ENCODE measurements at regions not wholly inside any gene's neighbourhood (a gene's known extent, or its start where the extent isn't known, plus 50 kb on each side); places are given as distances from the start of the nearest gene placed in this dataset.

DNA sequence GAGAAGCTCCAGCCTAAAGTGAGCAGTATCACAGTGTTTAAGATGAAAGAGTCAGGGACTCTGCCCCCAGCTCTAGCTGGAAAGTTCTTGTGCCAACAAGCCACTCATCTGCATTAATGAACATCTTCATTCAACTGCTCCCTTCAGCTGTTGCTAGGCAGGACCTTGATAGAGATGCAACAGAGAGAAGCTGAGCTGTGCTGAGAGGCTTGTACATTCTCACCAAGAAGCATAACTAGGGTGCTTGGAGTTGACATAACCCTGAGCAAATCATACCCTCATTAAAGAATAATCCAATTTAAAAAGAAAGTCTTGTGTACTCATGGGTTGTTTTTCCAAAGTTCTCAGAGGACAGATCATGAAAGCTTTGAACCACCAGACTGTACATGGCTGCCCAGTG lies 63.2 kb downstream of the ATXN3L start:
- no peaks in the 10 kb centered on the region for H3K4me1 ChIP-seq (ENCODE audit: control insufficient read depth, insufficient read depth, low read length)
- H3K27me3 ChIP-seq (ENCODE audit: control insufficient read depth, insufficient read depth, low read length) = peaks cover 17% of the 10 kb centered on the region
- no peak overlapping the region for H3K27ac ChIP-seq (ENCODE audit: low read depth, low read length)
- no peaks in the 10 kb centered on the region for H3K36me3 ChIP-seq (ENCODE audit: control insufficient read depth, insufficient read depth, low read length)
- no peak for DNase-seq (ENCODE audit: low read depth in 4 of 6, low spot score in 6 of 6)
- H3K4me3 ChIP-seq (ENCODE audit: low read depth, low read length) = no peak overlapping the region
- H3K9me3 ChIP-seq (ENCODE audit: control insufficient read depth, insufficient read depth, low read length) = no peaks in the 10 kb centered on the region

GRCh38 chrX:13254870-13255269 lies 65.0 kb downstream of the ATXN3L start:
- WGBS (ENCODE audit: insufficient coverage) = no CpG with 5 or more reads among the region's 3 CpGs
- no peak for DNase-seq (ENCODE audit: low read depth in 4 of 6, low spot score in 6 of 6)

GRCh38 chrX:13254076-13254785 lies 65.6 kb downstream of the ATXN3L start:
- Histone ChIP-seq H3K27ac (ENCODE audit: low read depth, low read length) (no peak overlapping the region), H3K27me3 (ENCODE audit: control insufficient read depth, insufficient read depth, low read length) (peaks cover 15% of the 10 kb centered on the region), H3K9me3 (ENCODE audit: control insufficient read depth, insufficient read depth, low read length) (no peaks in the 10 kb centered on the region), H3K4me3 (ENCODE audit: low read depth, low read length) (no peak overlapping the region), H3K36me3 (ENCODE audit: control insufficient read depth, insufficient read depth, low read length) (no peaks in the 10 kb centered on the region), H3K4me1 (ENCODE audit: control insufficient read depth, insufficient read depth, low read length) (no peaks in the 10 kb centered on the region)
- no peak for DNase-seq (ENCODE audit: low read depth in 4 of 6, low spot score in 6 of 6)
- 64% methylated on average over 2 of the region's 5 CpGs for WGBS (ENCODE audit: insufficient coverage)

More at GRCh38 chrX:13254870-13255269, 65.0 kb downstream of the ATXN3L start:
- no peak overlapping the region for H3K4me3 ChIP-seq (ENCODE audit: low read depth, low read length)
- peaks cover 15% of the 10 kb centered on the region for H3K27me3 ChIP-seq (ENCODE audit: control insufficient read depth, insufficient read depth, low read length)
- H3K36me3 ChIP-seq (ENCODE audit: control insufficient read depth, insufficient read depth, low read length) = no peaks in the 10 kb centered on the region
- H3K9me3 ChIP-seq (ENCODE audit: control insufficient read depth, insufficient read depth, low read length) = no peaks in the 10 kb centered on the region
- no peak overlapping the region for H3K27ac ChIP-seq (ENCODE audit: low read depth, low read length)
- H3K4me1 ChIP-seq (ENCODE audit: control insufficient read depth, insufficient read depth, low read length) = no peaks in the 10 kb centered on the region

DNA sequence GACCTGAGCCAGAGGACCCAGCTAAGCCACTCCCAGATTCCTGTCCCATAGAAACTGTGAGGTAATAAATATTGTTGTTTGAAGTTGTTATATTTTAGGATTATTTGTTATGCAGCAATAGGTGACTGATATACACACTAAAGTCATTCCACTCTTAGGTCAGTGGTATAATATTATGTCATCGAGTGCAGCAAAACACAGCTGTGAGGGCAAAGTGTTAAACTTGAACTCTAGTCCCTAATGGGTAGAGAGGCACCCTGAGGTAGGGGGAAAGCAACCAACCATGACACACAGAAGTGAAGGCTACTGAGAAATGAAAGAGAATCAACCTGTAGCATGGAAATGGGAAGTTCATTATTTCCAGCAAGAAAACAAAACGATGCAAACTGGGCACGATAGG lies 66.6 kb downstream of the ATXN3L start:
- Histone ChIP-seq H3K4me1 (ENCODE audit: control insufficient read depth, insufficient read depth, low read length) (no peaks in the 10 kb centered on the region), H3K27ac (ENCODE audit: low read depth, low read length) (no peak overlapping the region), H3K4me3 (ENCODE audit: low read depth, low read length) (no peak overlapping the region), H3K9me3 (ENCODE audit: control insufficient read depth, insufficient read depth, low read length) (no peaks in the 10 kb centered on the region), H3K27me3 (ENCODE audit: control insufficient read depth, insufficient read depth, low read length) (peaks cover 14% of the 10 kb centered on the region), H3K36me3 (ENCODE audit: control insufficient read depth, insufficient read depth, low read length) (no peaks in the 10 kb centered on the region)
- WGBS (ENCODE audit: insufficient coverage) = 88% methylated on average over 2 of the region's 3 CpGs
- DNase-seq (ENCODE audit: low read depth in 4 of 6, low spot score in 6 of 6) = no peak

GRCh38 chrX:13252726-13253125 lies 67.1 kb downstream of the ATXN3L start:
- no peaks in the 10 kb centered on the region for H3K36me3 ChIP-seq (ENCODE audit: control insufficient read depth, insufficient read depth, low read length)
- H3K9me3 ChIP-seq (ENCODE audit: control insufficient read depth, insufficient read depth, low read length) = no peaks in the 10 kb centered on the region
- DNase-seq (ENCODE audit: low read depth in 4 of 6, low spot score in 6 of 6) = no peak
- no peak overlapping the region for H3K4me3 ChIP-seq (ENCODE audit: low read depth, low read length)
- peaks cover 14% of the 10 kb centered on the region for H3K27me3 ChIP-seq (ENCODE audit: control insufficient read depth, insufficient read depth, low read length)
- H3K27ac ChIP-seq (ENCODE audit: low read depth, low read length) = no peak overlapping the region
- H3K4me1 ChIP-seq (ENCODE audit: control insufficient read depth, insufficient read depth, low read length) = no peaks in the 10 kb centered on the region
- 90% methylated on average over 2 of the region's 4 CpGs for WGBS (ENCODE audit: insufficient coverage)

- no peaks in the 10 kb centered on the region for H3K9me3 ChIP-seq (ENCODE audit: control insufficient read depth, insufficient read depth, low read length)
- peaks cover 8% of the 10 kb centered on the region for H3K27me3 ChIP-seq (ENCODE audit: control insufficient read depth, insufficient read depth, low read length)
- DNase-seq (ENCODE audit: low read depth in 4 of 6, low spot score in 6 of 6) = no peak
- no peak overlapping the region for H3K4me3 ChIP-seq (ENCODE audit: low read depth, low read length)
- H3K27ac ChIP-seq (ENCODE audit: low read depth, low read length) = peak overlapping the region; percentile 8
- whole genome bisulfite sequencing (ENCODE audit: insufficient coverage) = 59% methylated on average over 6 of the region's 7 CpGs
- H3K36me3 ChIP-seq (ENCODE audit: control insufficient read depth, insufficient read depth, low read length) = no peaks in the 10 kb centered on the region
- no peaks in the 10 kb centered on the region for H3K4me1 ChIP-seq (ENCODE audit: control insufficient read depth, insufficient read depth, low read length)
Measured at GRCh38 chrX:13250826-13251580, 68.8 kb downstream of the ATXN3L start.

DNA sequence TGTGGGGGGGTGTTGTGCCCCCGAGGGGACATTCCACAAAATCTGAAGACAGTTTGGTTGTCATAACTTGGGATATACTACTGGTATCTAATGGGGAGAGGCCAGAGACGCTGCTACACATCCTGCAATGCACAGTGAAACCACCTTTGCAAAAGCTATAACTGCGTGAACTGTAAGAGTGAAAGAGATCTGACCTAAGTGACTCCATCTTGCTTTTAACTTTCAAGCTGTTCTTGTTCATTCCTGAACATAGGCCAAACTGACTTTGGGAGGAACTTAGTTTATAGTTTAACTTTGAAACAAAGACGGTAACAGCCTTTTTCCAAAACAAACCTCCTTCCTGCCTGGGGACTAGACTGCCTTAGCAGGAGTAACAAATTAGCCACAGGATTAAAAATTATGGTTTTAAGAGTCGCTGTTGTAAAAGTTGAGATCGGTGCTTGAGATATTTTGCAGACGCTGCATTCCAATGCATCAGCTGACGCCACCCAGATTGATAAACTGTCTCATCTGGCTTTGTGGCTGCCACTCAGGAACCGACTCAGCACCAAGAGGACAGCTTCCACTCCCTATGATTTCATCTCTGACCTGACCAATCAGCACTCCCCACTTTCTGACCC lies 70.9 kb downstream of the ATXN3L start:
- DNase-seq (ENCODE audit: low read depth in 4 of 6, low spot score in 6 of 6) = no peak
- Histone ChIP-seq H3K27ac (ENCODE audit: low read depth, low read length) (no peak overlapping the region), H3K27me3 (ENCODE audit: control insufficient read depth, insufficient read depth, low read length) (peaks cover 8% of the 10 kb centered on the region), H3K36me3 (ENCODE audit: control insufficient read depth, insufficient read depth, low read length) (no peaks in the 10 kb centered on the region), H3K9me3 (ENCODE audit: control insufficient read depth, insufficient read depth, low read length) (no peaks in the 10 kb centered on the region), H3K4me3 (ENCODE audit: low read depth, low read length) (no peak overlapping the region), H3K4me1 (ENCODE audit: control insufficient read depth, insufficient read depth, low read length) (no peaks in the 10 kb centered on the region)
- WGBS (ENCODE audit: insufficient coverage) = 61% methylated on average over 8 of the region's 9 CpGs

DNA sequence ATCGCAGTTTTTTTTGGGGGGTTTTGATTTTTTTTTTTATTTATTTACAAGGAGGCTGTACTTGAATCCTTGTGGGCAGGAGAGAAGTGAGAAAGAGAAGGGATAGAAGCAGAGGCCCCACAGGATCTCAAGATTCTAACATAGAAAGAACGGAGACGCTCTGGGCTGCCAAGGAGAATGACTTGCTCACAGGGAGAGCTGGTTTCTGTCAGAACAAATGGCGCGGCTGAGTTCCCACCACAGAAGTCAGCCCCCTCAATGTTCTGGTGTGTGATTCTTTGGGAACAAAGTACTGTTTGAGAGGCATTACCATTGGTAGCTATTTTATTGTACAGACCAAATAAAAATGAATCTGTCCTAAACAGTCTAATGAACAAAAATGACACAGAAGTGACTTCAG lies 80.6 kb downstream of the ATXN3L start:
- no CpG with 5 or more reads among the region's 5 CpGs for WGBS (ENCODE audit: insufficient coverage)
- Histone ChIP-seq H3K9me3 (ENCODE audit: control insufficient read depth, insufficient read depth, low read length) (no peaks in the 10 kb centered on the region), H3K27me3 (ENCODE audit: control insufficient read depth, insufficient read depth, low read length) (peaks cover 33% of the 10 kb centered on the region), H3K4me3 (ENCODE audit: low read depth, low read length) (no peak overlapping the region), H3K27ac (ENCODE audit: low read depth, low read length) (no peak overlapping the region), H3K4me1 (ENCODE audit: control insufficient read depth, insufficient read depth, low read length) (no peaks in the 10 kb centered on the region), H3K36me3 (ENCODE audit: control insufficient read depth, insufficient read depth, low read length) (no peaks in the 10 kb centered on the region)
- peak in 2 of 6 donors; percentile 5 to 30 for DNase-seq (ENCODE audit: low read depth in 4 of 6, low spot score in 6 of 6)

DNA sequence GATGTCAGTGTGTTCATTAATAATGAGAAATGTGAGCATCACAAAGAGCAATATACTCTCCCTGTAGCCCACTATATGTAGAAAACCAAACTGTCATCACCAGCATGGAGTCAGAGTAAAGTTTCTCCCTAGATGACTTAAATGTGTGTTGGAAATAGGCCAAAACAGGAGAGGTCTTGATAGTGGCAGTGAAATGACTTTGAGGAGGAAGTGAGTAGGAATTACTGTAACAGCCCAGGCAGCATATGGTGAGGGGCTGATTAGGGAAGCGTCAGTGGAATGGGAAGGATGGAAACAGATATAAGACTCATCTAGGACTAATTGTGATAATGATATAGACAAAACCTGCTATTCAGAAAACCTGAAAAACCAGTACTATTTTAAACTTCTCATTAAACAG lies 83.9 kb downstream of the ATXN3L start:
- Histone ChIP-seq H3K9me3 (ENCODE audit: control insufficient read depth, insufficient read depth, low read length) (no peaks in the 10 kb centered on the region), H3K4me1 (ENCODE audit: control insufficient read depth, insufficient read depth, low read length) (no peaks in the 10 kb centered on the region), H3K36me3 (ENCODE audit: control insufficient read depth, insufficient read depth, low read length) (no peaks in the 10 kb centered on the region), H3K27ac (ENCODE audit: low read depth, low read length) (no peak overlapping the region), H3K27me3 (ENCODE audit: control insufficient read depth, insufficient read depth, low read length) (peaks cover 27% of the 10 kb centered on the region), H3K4me3 (ENCODE audit: low read depth, low read length) (no peak overlapping the region)
- no CpG with 5 or more reads among the region's 1 CpG for WGBS (ENCODE audit: insufficient coverage)
- DNase-seq (ENCODE audit: low read depth in 4 of 6, low spot score in 6 of 6) = peak in 1 of 6 donors; percentile 69

- no peaks in the 10 kb centered on the region for H3K9me3 ChIP-seq (ENCODE audit: control insufficient read depth, insufficient read depth, low read length)
- peaks cover 13% of the 10 kb centered on the region for H3K27me3 ChIP-seq (ENCODE audit: control insufficient read depth, insufficient read depth, low read length)
- no peak overlapping the region for H3K4me3 ChIP-seq (ENCODE audit: low read depth, low read length)
- peak in 2 of 6 donors; percentile 53 to 63 for DNase-seq (ENCODE audit: low read depth in 4 of 6, low spot score in 6 of 6)
- no peaks in the 10 kb centered on the region for H3K36me3 ChIP-seq (ENCODE audit: control insufficient read depth, insufficient read depth, low read length)
- no peaks in the 10 kb centered on the region for H3K4me1 ChIP-seq (ENCODE audit: control insufficient read depth, insufficient read depth, low read length)
- H3K27ac ChIP-seq (ENCODE audit: low read depth, low read length) = no peak overlapping the region
Measured at GRCh38 chrX:13232484-13232883, 87.4 kb downstream of the ATXN3L start.

All from spinal cord (tissue), 9 donors.